NCI-H2107 (cell line): ENCODE measurements at regions not wholly inside any gene's neighbourhood (a gene's known extent, or its start where the extent isn't known, plus 50 kb on each side); places are given as distances from the start of the nearest gene placed in this dataset.

Experiments
- DNase-seq: peaks from one replicate; lab custom pipeline; 2025; lab: John Stamatoyannopoulos, UW

GRCh38 chr3:146912241-146913015, 307.3 kb upstream of the PLSCR5 start:
- no peak for DNase-seq

- DNase-seq: no peak
Measured at GRCh38 chr3:146903927-146904326, 298.8 kb upstream of the PLSCR5 start.

- no peak for DNase-seq
Measured at GRCh38 chr3:146899171-146899570, 294.0 kb upstream of the PLSCR5 start.

- no peak for DNase-seq
Measured at GRCh38 chr3:146896711-146897110, 291.6 kb upstream of the PLSCR5 start.

GRCh38 chr3:146895026-146895749, 290.0 kb upstream of the PLSCR5 start:
- no peak for DNase-seq

GRCh38 chr3:146894406-146894805, 289.3 kb upstream of the PLSCR5 start:
- no peak for DNase-seq

- DNase-seq: no peak
Measured at GRCh38 chr3:146892041-146892440, 286.9 kb upstream of the PLSCR5 start.

GRCh38 chr3:146889626-146890025, 284.5 kb upstream of the PLSCR5 start:
- DNase-seq: peak; percentile 4

- DNase-seq: no peak
Measured at GRCh38 chr3:146888176-146888575, 283.0 kb upstream of the PLSCR5 start.

GRCh38 chr3:146884721-146885120, 279.6 kb upstream of the PLSCR5 start:
- no peak for DNase-seq

- no peak for DNase-seq
Measured at GRCh38 chr3:146884296-146884695, 279.1 kb upstream of the PLSCR5 start.

GRCh38 chr3:146883288-146883687, 278.1 kb upstream of the PLSCR5 start:
- DNase-seq: no peak

- no peak for DNase-seq
Measured at GRCh38 chr3:146881966-146882760, 277.0 kb upstream of the PLSCR5 start.

GRCh38 chr3:146881356-146881755, 276.2 kb upstream of the PLSCR5 start:
- no peak for DNase-seq

GRCh38 chr3:146873748-146874147, 268.6 kb upstream of the PLSCR5 start:
- DNase-seq: no peak

- DNase-seq: no peak
Measured at GRCh38 chr3:146865175-146865755, 260.1 kb upstream of the PLSCR5 start.

- no peak for DNase-seq
Measured at GRCh38 chr3:146861262-146861661, 256.1 kb upstream of the PLSCR5 start.

GRCh38 chr3:146854523-146854922, 249.4 kb upstream of the PLSCR5 start:
- DNase-seq: no peak

- no peak for DNase-seq
Measured at GRCh38 chr3:146851665-146852064, 246.5 kb upstream of the PLSCR5 start.

GRCh38 chr3:146845361-146845760, 240.2 kb upstream of the PLSCR5 start:
- DNase-seq: no peak

GRCh38 chr3:146843476-146843875, 238.3 kb upstream of the PLSCR5 start:
- DNase-seq: no peak

- DNase-seq: no peak
Measured at GRCh38 chr3:146839727-146840375, 234.7 kb upstream of the PLSCR5 start.
